ENCODE measurements at regions not wholly inside any gene's neighbourhood (a gene's known extent, or its start where the extent isn't known, plus 50 kb on each side); places are given as distances from the start of the nearest gene placed in this dataset.

GRCh38 chr5:136924490-136924889 lies 559.1 kb upstream of the TRPC7 start:
- Histone ChIP-seq H3K27ac (ENCODE audit: low read depth in 2 of 2, low read length in 1 of 2) (no peak overlapping the region), H3K4me1 (ENCODE audit: control insufficient read depth in 2 of 2, insufficient read depth in 2 of 2, low read length in 1 of 2) (no peaks in the 10 kb centered on the region), H3K27me3 (ENCODE audit: control insufficient read depth in 1 of 2, insufficient read depth in 2 of 2, low read length in 2 of 2) (no peaks in the 10 kb centered on the region), H3K9me3 (ENCODE audit: control insufficient read depth in 2 of 2, insufficient read depth in 1 of 2, low read depth in 1 of 2, low read length in 1 of 2) (no peaks in the 10 kb centered on the region), H3K4me3 (ENCODE audit: low read depth in 1 of 2, low read length in 2 of 2) (no peak overlapping the region), H3K36me3 (ENCODE audit: control insufficient read depth in 2 of 2, insufficient read depth in 2 of 2, low read length in 1 of 2) (no peaks in the 10 kb centered on the region)
- WGBS, 2 donors: 27 to 62% methylated on average over 1 of the region's 1 CpG

- no peaks in the 10 kb centered on the region for H3K36me3 ChIP-seq (ENCODE audit: control insufficient read depth in 2 of 2, insufficient read depth in 2 of 2, low read length in 1 of 2)
- H3K27ac ChIP-seq (ENCODE audit: low read depth in 2 of 2, low read length in 1 of 2): no peak overlapping the region
- H3K4me1 ChIP-seq (ENCODE audit: control insufficient read depth in 2 of 2, insufficient read depth in 2 of 2, low read length in 1 of 2): no peaks in the 10 kb centered on the region
- no peak overlapping the region for H3K4me3 ChIP-seq (ENCODE audit: low read depth in 1 of 2, low read length in 2 of 2)
- 92 to 100% methylated on average over 2 of the region's 2 CpGs for WGBS, 2 donors
- no peaks in the 10 kb centered on the region for H3K9me3 ChIP-seq (ENCODE audit: control insufficient read depth in 2 of 2, insufficient read depth in 1 of 2, low read depth in 1 of 2, low read length in 1 of 2)
- H3K27me3 ChIP-seq (ENCODE audit: control insufficient read depth in 1 of 2, insufficient read depth in 2 of 2, low read length in 2 of 2): no peaks in the 10 kb centered on the region
Measured at GRCh38 chr5:136910625-136911024, 545.3 kb upstream of the TRPC7 start.

- 77 to 83% methylated on average over 2 of the region's 2 CpGs for WGBS, 2 donors
Measured at GRCh38 chr5:136909906-136910305, 544.6 kb upstream of the TRPC7 start.

GRCh38 chr5:136907371-136907770 lies 542.0 kb upstream of the TRPC7 start:
- no peaks in the 10 kb centered on the region for H3K4me1 ChIP-seq (ENCODE audit: control insufficient read depth in 2 of 2, insufficient read depth in 2 of 2, low read length in 1 of 2)
- no peak overlapping the region for H3K27ac ChIP-seq (ENCODE audit: low read depth in 2 of 2, low read length in 1 of 2)
- H3K27me3 ChIP-seq (ENCODE audit: control insufficient read depth in 1 of 2, insufficient read depth in 2 of 2, low read length in 2 of 2): no peaks in the 10 kb centered on the region
- no peak overlapping the region for H3K4me3 ChIP-seq (ENCODE audit: low read depth in 1 of 2, low read length in 2 of 2)
- no peaks in the 10 kb centered on the region for H3K9me3 ChIP-seq (ENCODE audit: control insufficient read depth in 2 of 2, insufficient read depth in 1 of 2, low read depth in 1 of 2, low read length in 1 of 2)
- WGBS, 2 donors: 73 to 76% methylated on average over 3 of the region's 3 CpGs
- no peaks in the 10 kb centered on the region for H3K36me3 ChIP-seq (ENCODE audit: control insufficient read depth in 2 of 2, insufficient read depth in 2 of 2, low read length in 1 of 2)

More at GRCh38 chr5:136909906-136910305, 544.6 kb upstream of the TRPC7 start:
- H3K4me1 ChIP-seq (ENCODE audit: control insufficient read depth in 2 of 2, insufficient read depth in 2 of 2, low read length in 1 of 2): no peaks in the 10 kb centered on the region
- no peaks in the 10 kb centered on the region for H3K36me3 ChIP-seq (ENCODE audit: control insufficient read depth in 2 of 2, insufficient read depth in 2 of 2, low read length in 1 of 2)
- H3K27me3 ChIP-seq (ENCODE audit: control insufficient read depth in 1 of 2, insufficient read depth in 2 of 2, low read length in 2 of 2): no peaks in the 10 kb centered on the region
- no peak overlapping the region for H3K27ac ChIP-seq (ENCODE audit: low read depth in 2 of 2, low read length in 1 of 2)
- H3K4me3 ChIP-seq (ENCODE audit: low read depth in 1 of 2, low read length in 2 of 2): no peak overlapping the region
- no peaks in the 10 kb centered on the region for H3K9me3 ChIP-seq (ENCODE audit: control insufficient read depth in 2 of 2, insufficient read depth in 1 of 2, low read depth in 1 of 2, low read length in 1 of 2)

GRCh38 chr5:136906545-136906944 lies 541.2 kb upstream of the TRPC7 start:
- Histone ChIP-seq H3K9me3 (ENCODE audit: control insufficient read depth in 2 of 2, insufficient read depth in 1 of 2, low read depth in 1 of 2, low read length in 1 of 2) (no peaks in the 10 kb centered on the region), H3K27ac (ENCODE audit: low read depth in 2 of 2, low read length in 1 of 2) (no peak overlapping the region), H3K36me3 (ENCODE audit: control insufficient read depth in 2 of 2, insufficient read depth in 2 of 2, low read length in 1 of 2) (no peaks in the 10 kb centered on the region), H3K4me3 (ENCODE audit: low read depth in 1 of 2, low read length in 2 of 2) (no peak overlapping the region), H3K27me3 (ENCODE audit: control insufficient read depth in 1 of 2, insufficient read depth in 2 of 2, low read length in 2 of 2) (no peaks in the 10 kb centered on the region), H3K4me1 (ENCODE audit: control insufficient read depth in 2 of 2, insufficient read depth in 2 of 2, low read length in 1 of 2) (no peaks in the 10 kb centered on the region)
- WGBS, 2 donors: 54 to 59% methylated on average over 1 of the region's 1 CpG

GRCh38 chr5:136905571-136905970 lies 540.2 kb upstream of the TRPC7 start:
- Histone ChIP-seq H3K4me1 (ENCODE audit: control insufficient read depth in 2 of 2, insufficient read depth in 2 of 2, low read length in 1 of 2) (no peaks in the 10 kb centered on the region), H3K27me3 (ENCODE audit: control insufficient read depth in 1 of 2, insufficient read depth in 2 of 2, low read length in 2 of 2) (peaks cover 0 to under 1% of the 10 kb centered on the region in 2 donors), H3K4me3 (ENCODE audit: low read depth in 1 of 2, low read length in 2 of 2) (no peak overlapping the region), H3K9me3 (ENCODE audit: control insufficient read depth in 2 of 2, insufficient read depth in 1 of 2, low read depth in 1 of 2, low read length in 1 of 2) (no peaks in the 10 kb centered on the region), H3K36me3 (ENCODE audit: control insufficient read depth in 2 of 2, insufficient read depth in 2 of 2, low read length in 1 of 2) (no peaks in the 10 kb centered on the region), H3K27ac (ENCODE audit: low read depth in 2 of 2, low read length in 1 of 2) (no peak overlapping the region)

- Histone ChIP-seq H3K4me1 (ENCODE audit: control insufficient read depth in 2 of 2, insufficient read depth in 2 of 2, low read length in 1 of 2) (no peaks in the 10 kb centered on the region), H3K27ac (ENCODE audit: low read depth in 2 of 2, low read length in 1 of 2) (no peak overlapping the region), H3K4me3 (ENCODE audit: low read depth in 1 of 2, low read length in 2 of 2) (no peak overlapping the region), H3K27me3 (ENCODE audit: control insufficient read depth in 1 of 2, insufficient read depth in 2 of 2, low read length in 2 of 2) (no peaks in the 10 kb centered on the region), H3K36me3 (ENCODE audit: control insufficient read depth in 2 of 2, insufficient read depth in 2 of 2, low read length in 1 of 2) (no peaks in the 10 kb centered on the region), H3K9me3 (ENCODE audit: control insufficient read depth in 2 of 2, insufficient read depth in 1 of 2, low read depth in 1 of 2, low read length in 1 of 2) (no peaks in the 10 kb centered on the region)
- WGBS, 2 donors: 61 to 70% methylated on average over 5 of the region's 5 CpGs
Measured at GRCh38 chr5:136894070-136894469, 528.7 kb upstream of the TRPC7 start.

GRCh38 chr5:136892000-136892399 lies 526.7 kb upstream of the TRPC7 start:
- no peaks in the 10 kb centered on the region for H3K4me1 ChIP-seq (ENCODE audit: control insufficient read depth in 2 of 2, insufficient read depth in 2 of 2, low read length in 1 of 2)
- no peak overlapping the region for H3K27ac ChIP-seq (ENCODE audit: low read depth in 2 of 2, low read length in 1 of 2)
- WGBS, 2 donors: 50 to 58% methylated on average over 3 of the region's 3 CpGs
- H3K9me3 ChIP-seq (ENCODE audit: control insufficient read depth in 2 of 2, insufficient read depth in 1 of 2, low read depth in 1 of 2, low read length in 1 of 2): no peaks in the 10 kb centered on the region
- no peaks in the 10 kb centered on the region for H3K36me3 ChIP-seq (ENCODE audit: control insufficient read depth in 2 of 2, insufficient read depth in 2 of 2, low read length in 1 of 2)
- H3K4me3 ChIP-seq (ENCODE audit: low read depth in 1 of 2, low read length in 2 of 2): no peak overlapping the region
- H3K27me3 ChIP-seq (ENCODE audit: control insufficient read depth in 1 of 2, insufficient read depth in 2 of 2, low read length in 2 of 2): no peaks in the 10 kb centered on the region

- Histone ChIP-seq H3K4me1 (ENCODE audit: control insufficient read depth in 2 of 2, insufficient read depth in 2 of 2, low read length in 1 of 2) (no peaks in the 10 kb centered on the region), H3K27ac (ENCODE audit: low read depth in 2 of 2, low read length in 1 of 2) (no peak overlapping the region), H3K4me3 (ENCODE audit: low read depth in 1 of 2, low read length in 2 of 2) (no peak overlapping the region), H3K9me3 (ENCODE audit: control insufficient read depth in 2 of 2, insufficient read depth in 1 of 2, low read depth in 1 of 2, low read length in 1 of 2) (no peaks in the 10 kb centered on the region), H3K36me3 (ENCODE audit: control insufficient read depth in 2 of 2, insufficient read depth in 2 of 2, low read length in 1 of 2) (no peaks in the 10 kb centered on the region), H3K27me3 (ENCODE audit: control insufficient read depth in 1 of 2, insufficient read depth in 2 of 2, low read length in 2 of 2) (no peaks in the 10 kb centered on the region)
- WGBS, 2 donors: 56 to 59% methylated on average over 6 of the region's 6 CpGs
Measured at GRCh38 chr5:136891175-136891972, 526.0 kb upstream of the TRPC7 start.

- H3K27me3 ChIP-seq (ENCODE audit: control insufficient read depth in 1 of 2, insufficient read depth in 2 of 2, low read length in 2 of 2): no peaks in the 10 kb centered on the region
- no peaks in the 10 kb centered on the region for H3K9me3 ChIP-seq (ENCODE audit: control insufficient read depth in 2 of 2, insufficient read depth in 1 of 2, low read depth in 1 of 2, low read length in 1 of 2)
- no peak overlapping the region for H3K27ac ChIP-seq (ENCODE audit: low read depth in 2 of 2, low read length in 1 of 2)
- no peak overlapping the region for H3K4me3 ChIP-seq (ENCODE audit: low read depth in 1 of 2, low read length in 2 of 2)
- no peaks in the 10 kb centered on the region for H3K4me1 ChIP-seq (ENCODE audit: control insufficient read depth in 2 of 2, insufficient read depth in 2 of 2, low read length in 1 of 2)
- H3K36me3 ChIP-seq (ENCODE audit: control insufficient read depth in 2 of 2, insufficient read depth in 2 of 2, low read length in 1 of 2): no peaks in the 10 kb centered on the region
- 95 to 96% methylated on average over 2 of the region's 2 CpGs for WGBS, 2 donors
Measured at GRCh38 chr5:136890431-136891148, 525.2 kb upstream of the TRPC7 start.

All from esophagus (tissue), 2 donors.